ENCODE measurements at regions not wholly inside any gene's neighbourhood (a gene's known extent, or its start where the extent isn't known, plus 50 kb on each side); places are given as distances from the start of the nearest gene placed in this dataset.

DNA sequence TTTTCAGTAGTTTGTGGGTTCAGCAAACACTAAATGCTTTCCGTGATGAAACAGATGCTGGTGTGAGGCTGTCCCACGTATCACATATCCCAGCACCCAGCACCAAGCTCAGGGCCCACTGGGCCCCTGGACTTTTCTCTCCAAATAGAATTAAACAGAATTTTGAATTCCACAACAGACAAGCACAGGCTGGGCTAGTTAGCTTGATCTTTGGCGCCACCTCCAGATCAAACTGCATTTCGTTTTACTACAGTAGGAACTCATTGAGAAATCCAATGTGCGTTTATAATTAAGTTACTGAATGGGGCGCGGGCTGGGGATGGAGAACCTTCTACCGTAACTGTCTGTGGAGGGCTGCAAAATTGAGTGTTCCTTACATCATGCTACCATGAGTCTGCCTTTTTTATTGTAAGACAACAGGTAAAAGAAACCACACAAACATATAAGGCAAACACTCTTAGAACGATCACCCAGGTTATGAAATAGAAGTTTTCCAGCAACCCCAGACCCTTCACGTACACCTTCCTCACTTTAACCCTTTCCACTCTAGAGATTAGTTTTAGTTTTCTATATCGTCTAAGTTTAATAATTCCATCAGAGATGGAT lies 107.8 kb downstream of the ZFP64 start:
- H3K79me2 ChIP-seq (ENCODE audit: insufficient read depth, low read length): no peaks in the 10 kb centered on the region
- no peaks in the 10 kb centered on the region for H3K27me3 ChIP-seq (ENCODE audit: insufficient read depth, low read length, poor library complexity)
- H3K9ac ChIP-seq (ENCODE audit: low read depth, low read length): no peak overlapping the region
- no peak overlapping the region for H3K27ac ChIP-seq (ENCODE audit: low read length)
- H3K4me2 ChIP-seq (ENCODE audit: insufficient read depth, low read length): no peak overlapping the region
- H3K9me3 ChIP-seq (ENCODE audit: insufficient read depth, low read length, severe bottlenecking): peaks cover 22% of the 10 kb centered on the region
- TF ChIP-seq EZH2 (IDR thresholded peaks at IDR 0.05; ENCODE audit: borderline replicate concordance, low read depth, low read length, severe bottlenecking) (no peak), CTCF (IDR thresholded peaks at IDR 0.05; ENCODE audit: borderline replicate concordance, extremely low read depth, low read length, poor library complexity, severe bottlenecking) (peak; percentile 79)
- no peak overlapping the region for H3K4me3 ChIP-seq (ENCODE audit: low read depth in 1 of 2, low read length in 2 of 2)
- DNase-seq: peak; percentile 56
- H3K36me3 ChIP-seq (ENCODE audit: insufficient read depth, low read length): peaks cover 21% of the 10 kb centered on the region
- no peaks in the 10 kb centered on the region for H3K4me1 ChIP-seq (ENCODE audit: insufficient read depth, low read length)
- ATAC-seq (ENCODE audit: insufficient read depth, low read depth): peak; percentile 63
- H4K20me1 ChIP-seq (ENCODE audit: insufficient read depth, low read length): no peaks in the 10 kb centered on the region
- H2AFZ ChIP-seq (ENCODE audit: low read depth, low read length): no peak overlapping the region

GRCh38 chr20:52082612-52083011 lies 109.0 kb downstream of the ZFP64 start:
- no peak overlapping the region for H3K4me3 ChIP-seq (ENCODE audit: low read depth in 1 of 2, low read length in 2 of 2)
- no peak overlapping the region for H2AFZ ChIP-seq (ENCODE audit: low read depth, low read length)
- no peaks in the 10 kb centered on the region for H3K4me1 ChIP-seq (ENCODE audit: insufficient read depth, low read length)
- H3K9me3 ChIP-seq (ENCODE audit: insufficient read depth, low read length, severe bottlenecking): peaks cover 12% of the 10 kb centered on the region
- no peaks in the 10 kb centered on the region for H3K79me2 ChIP-seq (ENCODE audit: insufficient read depth, low read length)
- no peak overlapping the region for H3K27ac ChIP-seq (ENCODE audit: low read length)
- H3K36me3 ChIP-seq (ENCODE audit: insufficient read depth, low read length): peaks cover 10% of the 10 kb centered on the region
- no peak for ATAC-seq (ENCODE audit: insufficient read depth, low read depth)
- no peak for DNase-seq
- no peak overlapping the region for H3K9ac ChIP-seq (ENCODE audit: low read depth, low read length)
- TF ChIP-seq CTCF (IDR thresholded peaks at IDR 0.05; ENCODE audit: borderline replicate concordance, extremely low read depth, low read length, poor library complexity, severe bottlenecking) (no peak), EZH2 (IDR thresholded peaks at IDR 0.05; ENCODE audit: borderline replicate concordance, low read depth, low read length, severe bottlenecking) (no peak)
- H3K4me2 ChIP-seq (ENCODE audit: insufficient read depth, low read length): no peak overlapping the region
- no peaks in the 10 kb centered on the region for H3K27me3 ChIP-seq (ENCODE audit: insufficient read depth, low read length, poor library complexity)
- no peaks in the 10 kb centered on the region for H4K20me1 ChIP-seq (ENCODE audit: insufficient read depth, low read length)

GRCh38 chr20:52081791-52082190 lies 109.8 kb downstream of the ZFP64 start:
- H3K79me2 ChIP-seq (ENCODE audit: insufficient read depth, low read length): no peaks in the 10 kb centered on the region
- H3K9ac ChIP-seq (ENCODE audit: low read depth, low read length): no peak overlapping the region
- no peak overlapping the region for H3K27ac ChIP-seq (ENCODE audit: low read length)
- no peaks in the 10 kb centered on the region for H3K4me1 ChIP-seq (ENCODE audit: insufficient read depth, low read length)
- H3K36me3 ChIP-seq (ENCODE audit: insufficient read depth, low read length): peaks cover 2% of the 10 kb centered on the region; the same call in 1 of the 2 replicates
- no peak for TF ChIP-seq CTCF (IDR thresholded peaks at IDR 0.05; ENCODE audit: borderline replicate concordance, extremely low read depth, low read length, poor library complexity, severe bottlenecking)
- no peak for TF ChIP-seq EZH2 (IDR thresholded peaks at IDR 0.05; ENCODE audit: borderline replicate concordance, low read depth, low read length, severe bottlenecking)
- H2AFZ ChIP-seq (ENCODE audit: low read depth, low read length): no peak overlapping the region
- no peak overlapping the region for H3K4me2 ChIP-seq (ENCODE audit: insufficient read depth, low read length)
- H3K27me3 ChIP-seq (ENCODE audit: insufficient read depth, low read length, poor library complexity): no peaks in the 10 kb centered on the region
- H4K20me1 ChIP-seq (ENCODE audit: insufficient read depth, low read length): no peaks in the 10 kb centered on the region
- H3K4me3 ChIP-seq (ENCODE audit: low read depth in 1 of 2, low read length in 2 of 2): no peak overlapping the region
- ATAC-seq (ENCODE audit: insufficient read depth, low read depth): no peak
- no peak for DNase-seq
- H3K9me3 ChIP-seq (ENCODE audit: insufficient read depth, low read length, severe bottlenecking): peaks cover 4% of the 10 kb centered on the region

Measured in DND-41 (cell line).